HAP-1 (cell line): ENCODE measurements at regions not wholly inside any gene's neighbourhood (a gene's known extent, or its start where the extent isn't known, plus 50 kb on each side); places are given as distances from the start of the nearest gene placed in this dataset.

ENCODE experiments used
- DNase-seq, 2 experiments: peaks; one replicate each; pipeline ENCODE4 v3.0.0-alpha.2; 2016 to 2020; ENCODE audit warnings: low spot score in 2 of 2
- H3K27me3 ChIP-seq: fragments of 250-450 bp; sonication (Bioruptor Pico); 2 replicates; pipeline ENCODE4 v1.5.1; 2020; ENCODE audit warnings: low read depth, mild to moderate bottlenecking, moderate library complexity
- H3K36me3 ChIP-seq: fragments of 250-450 bp; sonication (Bioruptor Pico); replicated peaks from 2 replicates; pipeline ENCODE4 v1.5.1; 2020; ENCODE audit warnings: mild to moderate bottlenecking
- H3K4me1 ChIP-seq: fragments of 250-450 bp; sonication (Bioruptor Pico); 2 replicates; pipeline ENCODE4 v1.5.1; 2020; ENCODE audit warnings: mild to moderate bottlenecking
- H3K4me3 ChIP-seq: fragments of 250-450 bp; sonication (Bioruptor Pico); 2 replicates; pipeline ENCODE4 v1.5.1; 2020; ENCODE audit warnings: mild to moderate bottlenecking, moderate library complexity
- H3K9me3 ChIP-seq: fragments of 250-450 bp; sonication (Bioruptor Pico); 2 replicates; pipeline ENCODE4 v1.5.1; 2020; ENCODE audit warnings: mild to moderate bottlenecking, moderate library complexity
- in situ Hi-C: fragments of 300-500 bp; cut with MboI; formaldehyde crosslinking; loops from 3 replicates; pipeline ENCODE4 v1.14.3; 2020; ENCODE audit warnings: low sequenced_read_pairs, inconsistent platforms, mixed read lengths

GRCh38 chr5:2280318-2280717 is 397.6 kb upstream of the IRX4 start:
- in situ Hi-C loops = no loop called here

GRCh38 chr5:2278825-2279456 is 396.2 kb upstream of the IRX4 start:
- H3K4me3 ChIP-seq = no peak overlapping the region
- in situ Hi-C loops = no loop called here
- H3K27me3 ChIP-seq = no peaks in the 10 kb centered on the region
- H3K9me3 ChIP-seq = no peaks in the 10 kb centered on the region
- H3K4me1 ChIP-seq = no peaks in the 10 kb centered on the region
- H3K36me3 ChIP-seq = no peaks in the 10 kb centered on the region
- no peak for DNase-seq

More at GRCh38 chr5:2280318-2280717, 397.6 kb upstream of the IRX4 start:
- no peaks in the 10 kb centered on the region for H3K36me3 ChIP-seq
- H3K4me3 ChIP-seq = no peak overlapping the region
- no peaks in the 10 kb centered on the region for H3K4me1 ChIP-seq
- no peak for DNase-seq
- H3K27me3 ChIP-seq = no peaks in the 10 kb centered on the region
- H3K9me3 ChIP-seq = no peaks in the 10 kb centered on the region

DNA sequence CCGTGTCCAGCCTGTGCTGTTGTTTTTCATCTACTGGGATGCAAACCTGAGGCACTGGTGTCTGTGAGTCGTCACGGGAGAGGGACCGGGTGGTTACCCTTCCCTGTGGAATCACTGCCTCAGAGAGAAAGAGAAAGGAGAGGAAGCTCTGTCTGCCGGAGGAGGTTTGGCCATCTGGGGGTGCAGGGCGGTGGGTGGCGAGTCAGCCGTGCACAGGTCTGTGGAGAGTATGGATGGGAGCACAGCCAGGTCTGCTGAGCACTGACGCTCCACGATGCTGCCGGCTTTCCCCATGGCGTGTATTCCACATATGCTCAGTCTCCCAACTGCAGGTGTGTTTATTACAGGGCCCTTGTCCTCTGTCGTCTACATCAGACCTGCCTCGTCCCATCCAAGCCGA is 395.2 kb upstream of the IRX4 start:
- Histone ChIP-seq H3K4me1 (no peaks in the 10 kb centered on the region), H3K4me3 (no peak overlapping the region), H3K36me3 (no peaks in the 10 kb centered on the region), H3K9me3 (no peaks in the 10 kb centered on the region), H3K27me3 (no peaks in the 10 kb centered on the region)
- no peak for DNase-seq
- in situ Hi-C loops = no loop called here

- Histone ChIP-seq H3K9me3 (no peaks in the 10 kb centered on the region), H3K4me3 (no peak overlapping the region), H3K27me3 (no peaks in the 10 kb centered on the region), H3K4me1 (no peaks in the 10 kb centered on the region), H3K36me3 (no peaks in the 10 kb centered on the region)
- no peak for DNase-seq
- in situ Hi-C loops = no loop called here
Observed at GRCh38 chr5:2276101-2276500, 393.4 kb upstream of the IRX4 start.

- in situ Hi-C loops = no loop called here
- Histone ChIP-seq H3K4me3 (no peak overlapping the region), H3K9me3 (no peaks in the 10 kb centered on the region), H3K4me1 (no peaks in the 10 kb centered on the region), H3K36me3 (no peaks in the 10 kb centered on the region), H3K27me3 (no peaks in the 10 kb centered on the region)
- DNase-seq = no peak
Observed at GRCh38 chr5:2272755-2273154, 390.0 kb upstream of the IRX4 start.

DNA sequence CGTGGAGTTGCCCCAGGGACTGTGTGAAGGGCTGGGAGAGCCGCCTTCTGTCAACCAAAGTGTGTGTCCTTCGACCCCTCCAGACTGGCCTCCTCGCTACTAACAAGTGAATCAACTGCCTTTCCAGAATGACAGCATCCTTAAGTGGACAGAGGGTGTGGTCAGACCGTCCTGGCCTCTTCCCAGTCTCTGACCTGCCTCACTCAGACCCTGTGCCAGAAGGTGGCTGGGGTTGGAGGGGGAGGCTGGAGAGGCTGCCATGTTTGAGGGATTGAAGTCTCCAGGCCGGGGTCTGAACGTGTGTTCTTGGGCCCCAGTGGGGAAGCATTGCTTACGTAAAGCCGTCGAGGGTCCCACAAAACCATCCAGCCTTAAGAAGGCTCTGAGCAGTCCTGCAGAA is 389.3 kb upstream of the IRX4 start:
- no peaks in the 10 kb centered on the region for H3K9me3 ChIP-seq
- in situ Hi-C loops = no loop called here
- H3K4me1 ChIP-seq = no peaks in the 10 kb centered on the region
- no peak overlapping the region for H3K4me3 ChIP-seq
- H3K36me3 ChIP-seq = no peaks in the 10 kb centered on the region
- H3K27me3 ChIP-seq = no peaks in the 10 kb centered on the region
- no peak for DNase-seq

GRCh38 chr5:2271316-2271715 is 388.6 kb upstream of the IRX4 start:
- Histone ChIP-seq H3K9me3 (no peaks in the 10 kb centered on the region), H3K4me3 (no peak overlapping the region), H3K4me1 (no peaks in the 10 kb centered on the region), H3K36me3 (no peaks in the 10 kb centered on the region), H3K27me3 (no peaks in the 10 kb centered on the region)
- in situ Hi-C loops = no loop called here
- DNase-seq = no peak

DNA sequence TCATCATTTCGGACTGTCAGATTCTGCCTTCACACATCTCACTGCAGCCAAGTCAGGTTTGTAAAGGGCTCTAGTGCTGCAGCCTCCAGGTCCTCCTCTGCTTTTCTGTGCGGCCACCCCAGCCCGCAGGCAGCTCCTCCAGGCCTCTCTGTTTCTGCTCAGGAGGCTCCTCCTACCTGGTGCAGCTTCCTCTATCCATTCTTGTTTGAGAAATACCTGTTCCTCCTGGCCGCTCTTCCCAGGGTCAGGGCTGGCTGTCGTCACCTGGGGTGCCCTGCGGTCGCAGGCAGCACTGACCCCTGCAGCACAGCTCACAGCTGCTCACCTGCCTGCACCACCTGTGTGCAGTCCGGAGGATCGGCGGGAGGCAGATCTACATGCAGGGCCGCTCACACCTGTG is 387.7 kb upstream of the IRX4 start:
- no peaks in the 10 kb centered on the region for H3K27me3 ChIP-seq
- DNase-seq = no peak
- no peak overlapping the region for H3K4me3 ChIP-seq
- H3K9me3 ChIP-seq = no peaks in the 10 kb centered on the region
- no peaks in the 10 kb centered on the region for H3K4me1 ChIP-seq
- H3K36me3 ChIP-seq = no peaks in the 10 kb centered on the region
- in situ Hi-C loops = no loop called here

DNA sequence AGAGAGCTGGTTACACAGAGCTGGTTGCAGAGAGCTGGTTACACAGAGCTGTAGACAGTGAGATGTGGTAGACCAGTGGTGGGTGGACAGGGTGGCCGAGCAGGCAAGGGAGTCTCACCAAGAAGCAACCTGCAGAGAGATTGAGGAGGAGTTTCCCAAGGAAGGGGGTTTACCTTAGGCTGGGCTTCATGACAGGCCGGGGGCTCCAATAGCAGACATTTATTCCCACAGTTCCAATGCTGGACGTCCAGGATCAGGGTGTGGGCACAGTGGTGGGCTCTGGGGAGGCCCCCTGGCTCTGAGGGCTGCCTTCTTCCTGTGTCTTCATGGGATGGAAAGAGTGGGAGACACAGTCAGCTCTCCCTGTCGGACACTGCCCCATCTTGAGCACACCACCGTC is 386.9 kb upstream of the IRX4 start:
- Histone ChIP-seq H3K27me3 (no peaks in the 10 kb centered on the region), H3K9me3 (no peaks in the 10 kb centered on the region), H3K4me1 (no peaks in the 10 kb centered on the region), H3K4me3 (no peak overlapping the region), H3K36me3 (no peaks in the 10 kb centered on the region)
- in situ Hi-C loops = no loop called here
- DNase-seq = no peak

GRCh38 chr5:2267991-2268390 is 385.3 kb upstream of the IRX4 start:
- H3K4me1 ChIP-seq = no peaks in the 10 kb centered on the region
- no peak overlapping the region for H3K4me3 ChIP-seq
- H3K36me3 ChIP-seq = no peaks in the 10 kb centered on the region
- in situ Hi-C loops = no loop called here
- no peaks in the 10 kb centered on the region for H3K9me3 ChIP-seq
- DNase-seq = no peak
- H3K27me3 ChIP-seq = no peaks in the 10 kb centered on the region

DNA sequence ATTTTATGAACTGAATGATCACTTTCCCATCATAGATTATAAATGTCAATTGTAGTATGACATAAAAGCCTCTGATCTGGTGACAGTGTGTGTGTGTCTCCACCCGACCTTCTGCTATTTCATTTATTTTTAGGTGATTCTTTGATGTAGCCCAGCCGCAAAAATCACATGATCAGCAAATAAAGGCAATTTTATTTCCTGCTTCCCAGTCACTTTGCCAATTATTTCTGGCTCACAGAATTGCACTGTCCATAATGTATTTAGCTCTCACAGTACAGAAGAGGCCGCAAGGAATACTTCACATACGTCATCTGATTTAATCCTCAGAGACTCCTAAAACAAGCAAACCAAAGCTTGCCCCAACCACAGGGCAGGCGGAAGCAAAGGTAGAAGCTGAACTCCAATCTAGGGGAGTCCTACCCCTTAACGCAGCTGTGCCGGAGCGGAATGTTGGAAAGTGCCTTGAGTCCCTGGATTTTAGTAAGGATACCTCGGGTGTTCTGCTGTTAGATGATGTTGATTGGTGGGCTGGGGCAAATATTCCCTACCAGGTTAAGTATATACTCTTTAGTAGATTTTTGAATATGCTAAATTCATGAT is 384.0 kb upstream of the IRX4 start:
- no peak for DNase-seq
- H3K4me3 ChIP-seq = no peak overlapping the region
- H3K9me3 ChIP-seq = no peaks in the 10 kb centered on the region
- no peaks in the 10 kb centered on the region for H3K27me3 ChIP-seq
- H3K36me3 ChIP-seq = no peaks in the 10 kb centered on the region
- H3K4me1 ChIP-seq = no peaks in the 10 kb centered on the region
- in situ Hi-C loops = no loop called here

- no peaks in the 10 kb centered on the region for H3K27me3 ChIP-seq
- in situ Hi-C loops = no loop called here
Observed at GRCh38 chr5:2265341-2265740, 382.6 kb upstream of the IRX4 start.

DNA sequence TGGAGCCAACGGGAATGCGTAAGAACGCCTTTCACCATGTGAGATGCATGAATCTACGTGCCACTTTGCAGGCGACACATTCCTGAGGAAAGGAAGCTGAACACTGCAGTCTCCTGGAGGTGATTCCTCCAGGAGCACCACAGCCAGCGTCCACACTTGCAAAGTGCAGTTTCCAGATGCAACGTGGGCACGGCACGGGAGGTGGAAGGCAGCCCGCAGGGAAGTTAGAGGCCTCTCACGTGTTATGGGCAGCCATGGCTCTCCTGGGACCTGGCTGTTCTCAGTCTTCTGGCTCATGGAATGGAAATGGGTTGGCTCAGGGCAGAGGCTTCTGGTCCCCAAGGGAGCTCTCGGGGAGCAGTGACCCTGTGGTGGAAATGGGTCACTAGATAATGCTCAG is 381.0 kb upstream of the IRX4 start:
- DNase-seq = no peak

More at GRCh38 chr5:2265341-2265740, 382.6 kb upstream of the IRX4 start:
- H3K36me3 ChIP-seq = no peaks in the 10 kb centered on the region
- no peak for DNase-seq
- no peaks in the 10 kb centered on the region for H3K4me1 ChIP-seq
- H3K9me3 ChIP-seq = no peaks in the 10 kb centered on the region
- H3K4me3 ChIP-seq = no peak overlapping the region

GRCh38 chr5:2262620-2263019 is 379.9 kb upstream of the IRX4 start:
- no peaks in the 10 kb centered on the region for H3K36me3 ChIP-seq
- in situ Hi-C loops = no loop called here

More for the DNA sequence above, 381.0 kb upstream of the IRX4 start:
- no peak overlapping the region for H3K4me3 ChIP-seq
- in situ Hi-C loops = no loop called here
- no peaks in the 10 kb centered on the region for H3K9me3 ChIP-seq
- H3K4me1 ChIP-seq = no peaks in the 10 kb centered on the region
- H3K36me3 ChIP-seq = no peaks in the 10 kb centered on the region
- no peaks in the 10 kb centered on the region for H3K27me3 ChIP-seq

More at GRCh38 chr5:2262620-2263019, 379.9 kb upstream of the IRX4 start:
- no peaks in the 10 kb centered on the region for H3K27me3 ChIP-seq
- H3K9me3 ChIP-seq = no peaks in the 10 kb centered on the region
- no peaks in the 10 kb centered on the region for H3K4me1 ChIP-seq
- DNase-seq = no peak
- no peak overlapping the region for H3K4me3 ChIP-seq
